HG03342 (cell line): ENCODE measurements at regions not wholly inside any gene's neighbourhood (a gene's known extent, or its start where the extent isn't known, plus 50 kb on each side); places are given as distances from the start of the nearest gene placed in this dataset.
"Not testable (repeated sequence)": the region's sequence is repeated elsewhere in the genome, so short reads cannot be mapped to it uniquely, and the experiment has no call there.

Experiments
- ATAC-seq: cut with Tn5 transposase; IDR thresholded peaks from one replicate; pipeline ENCODE4 v1.9.1; 2021; ENCODE audit warnings: mild to moderate bottlenecking, moderate library complexity; ENCODE audit not compliant: unreplicated experiment

DNA sequence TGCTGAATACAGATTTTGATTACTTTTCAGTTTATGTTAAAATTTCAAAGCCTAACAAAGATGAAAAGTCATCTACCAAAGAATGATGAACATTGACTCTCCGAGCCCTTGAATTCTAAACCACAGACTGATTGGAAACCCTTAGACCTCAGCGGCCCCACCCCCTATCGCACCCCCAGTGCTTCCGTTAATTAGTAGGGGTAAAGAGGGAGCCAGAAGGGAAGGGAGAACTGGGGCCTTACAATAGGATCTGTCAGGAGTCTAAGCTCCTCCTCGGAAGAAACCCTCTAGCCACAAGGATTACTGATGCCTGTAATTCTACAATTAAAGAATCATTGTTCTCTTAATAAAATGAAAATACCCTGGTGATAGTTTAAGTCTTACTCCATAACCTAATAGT, 79.7 kb upstream of the JARID2 start:
- no peak for ATAC-seq

DNA sequence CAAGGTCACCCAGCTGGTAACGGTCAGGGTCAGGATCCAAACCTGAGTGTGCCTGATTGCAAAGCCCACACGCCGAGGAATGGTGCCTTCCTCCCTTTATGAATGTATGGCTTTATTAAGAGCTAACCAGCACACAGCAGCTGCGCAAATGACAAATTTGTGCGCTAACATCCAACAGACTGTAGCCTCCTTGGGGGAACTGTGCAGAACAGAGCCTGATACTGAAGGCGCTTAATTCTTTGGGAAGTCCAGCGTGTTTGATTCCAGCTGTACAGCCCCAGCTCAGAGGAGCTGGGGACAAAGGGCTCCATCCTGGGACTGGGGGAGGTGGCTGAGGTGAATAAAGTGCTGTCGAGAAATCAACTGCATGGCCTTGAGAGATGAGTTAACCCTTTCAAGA, 75.7 kb upstream of the JARID2 start:
- no peak for ATAC-seq

DNA sequence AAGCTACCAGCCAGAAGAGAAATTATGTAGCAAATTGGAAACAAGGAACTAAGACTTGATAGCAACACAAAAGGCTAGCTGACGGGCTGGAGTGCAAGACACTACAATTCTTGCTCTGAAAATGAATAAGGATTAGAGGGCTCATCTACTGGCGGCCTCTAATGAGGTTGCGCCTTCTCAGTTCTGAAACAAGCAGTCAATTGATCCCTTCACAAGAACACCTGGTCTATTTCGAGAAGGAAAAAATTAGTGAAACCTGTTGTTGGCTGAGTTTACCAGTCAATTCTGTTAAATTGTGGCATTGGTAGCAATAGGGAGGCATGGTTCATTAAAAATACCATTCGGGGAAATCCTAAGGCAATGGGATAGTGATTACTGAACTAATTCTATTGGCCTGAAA, 74.8 kb upstream of the JARID2 start:
- no peak for ATAC-seq

- ATAC-seq = no peak
Measured at GRCh38 chr6:15176816-15177370, 69.0 kb upstream of the JARID2 start.

- ATAC-seq = no peak
Measured at GRCh38 chr6:15183979-15184378, 61.9 kb upstream of the JARID2 start.

- ATAC-seq = no peak
Measured at GRCh38 chr6:15184441-15184861, 61.4 kb upstream of the JARID2 start.

- not testable (repeated sequence) for ATAC-seq
Measured at GRCh38 chr6:15185111-15185510, 60.8 kb upstream of the JARID2 start.

GRCh38 chr6:15193451-15193850, 52.4 kb upstream of the JARID2 start:
- not testable (repeated sequence) for ATAC-seq

GRCh38 chr6:15194453-15194852, 51.4 kb upstream of the JARID2 start:
- no peak for ATAC-seq
